ENCODE measurements at regions not wholly inside any gene's neighbourhood (a gene's known extent, or its start where the extent isn't known, plus 50 kb on each side); places are given as distances from the start of the nearest gene placed in this dataset.

DNA sequence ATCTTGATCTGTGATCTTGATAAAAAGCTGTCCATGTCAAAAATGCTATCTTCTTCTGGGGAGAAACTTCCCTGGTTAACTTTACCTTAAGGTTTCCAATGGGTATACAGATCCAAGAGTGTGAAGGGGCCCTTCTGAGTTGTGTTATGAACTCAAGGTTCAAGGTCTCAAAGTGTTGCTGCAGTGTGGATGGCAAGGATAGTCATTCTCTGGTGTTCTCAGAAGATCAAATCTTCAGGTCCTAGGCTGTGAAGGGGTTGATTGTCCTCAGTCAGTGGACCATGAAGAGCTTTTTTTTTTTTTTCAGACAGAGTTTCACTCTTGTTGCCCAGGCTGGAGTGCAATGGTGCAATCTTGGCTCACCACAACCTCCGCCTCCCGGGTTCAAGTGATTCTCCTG, 114.4 kb downstream of the SPTSSA start:
- no peak for DNase-seq

DNA sequence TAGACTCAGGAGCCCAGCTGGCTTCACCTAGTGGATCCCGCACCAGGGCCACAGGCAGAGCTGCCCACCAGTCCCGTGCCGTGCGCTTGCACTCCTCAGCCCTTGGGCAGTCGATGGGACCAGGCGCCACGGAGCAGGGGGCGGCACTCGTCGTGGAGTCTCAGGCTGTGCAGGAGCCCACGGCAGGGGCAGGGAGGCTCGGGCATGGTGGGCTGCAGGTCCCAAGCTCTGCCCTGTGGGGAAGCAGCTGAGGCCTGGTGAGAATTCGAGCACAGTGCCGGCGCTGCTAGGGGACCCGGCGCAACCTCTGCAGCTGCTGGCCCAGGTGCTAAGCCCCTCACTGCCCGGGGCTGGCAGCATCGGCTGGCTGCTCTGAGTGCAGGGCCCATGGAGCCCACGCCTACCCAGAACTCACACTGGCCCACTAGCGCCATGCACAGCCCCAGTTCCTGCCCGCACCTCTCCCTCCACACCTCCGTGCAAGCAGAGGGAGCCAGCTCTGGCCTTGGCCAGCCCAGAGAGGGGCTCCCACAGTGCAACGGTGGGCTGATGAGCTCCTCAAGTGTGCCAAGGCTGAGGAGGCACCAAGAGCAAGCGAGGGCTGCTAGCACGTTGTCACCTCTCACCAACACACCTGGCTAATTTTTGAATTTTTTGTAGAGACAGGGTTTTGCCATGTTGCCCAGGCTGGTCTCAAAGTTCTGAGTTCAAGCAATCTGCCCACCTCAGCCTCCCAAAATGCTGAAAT, 116.1 kb downstream of the SPTSSA start:
- DNase-seq = no peak

DNA sequence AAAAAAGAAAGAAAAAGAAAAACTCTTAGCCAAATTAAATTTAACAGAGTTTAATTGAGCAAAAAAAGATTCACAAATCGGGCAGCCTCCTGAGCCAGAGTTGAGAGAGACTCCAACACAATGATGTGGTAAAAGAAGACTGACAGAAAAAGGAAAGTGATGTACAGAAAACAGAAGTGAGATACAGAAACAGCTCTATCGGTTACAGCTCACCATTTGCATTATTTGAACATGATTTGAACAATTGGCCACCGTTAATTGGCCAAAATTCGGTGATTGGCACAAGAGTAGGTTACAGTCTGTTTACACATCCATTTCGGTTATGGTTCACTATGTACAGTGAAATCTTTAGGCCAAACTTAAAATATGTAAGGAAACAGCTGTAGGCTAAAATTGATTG, 117.7 kb downstream of the SPTSSA start:
- no peak for DNase-seq

DNA sequence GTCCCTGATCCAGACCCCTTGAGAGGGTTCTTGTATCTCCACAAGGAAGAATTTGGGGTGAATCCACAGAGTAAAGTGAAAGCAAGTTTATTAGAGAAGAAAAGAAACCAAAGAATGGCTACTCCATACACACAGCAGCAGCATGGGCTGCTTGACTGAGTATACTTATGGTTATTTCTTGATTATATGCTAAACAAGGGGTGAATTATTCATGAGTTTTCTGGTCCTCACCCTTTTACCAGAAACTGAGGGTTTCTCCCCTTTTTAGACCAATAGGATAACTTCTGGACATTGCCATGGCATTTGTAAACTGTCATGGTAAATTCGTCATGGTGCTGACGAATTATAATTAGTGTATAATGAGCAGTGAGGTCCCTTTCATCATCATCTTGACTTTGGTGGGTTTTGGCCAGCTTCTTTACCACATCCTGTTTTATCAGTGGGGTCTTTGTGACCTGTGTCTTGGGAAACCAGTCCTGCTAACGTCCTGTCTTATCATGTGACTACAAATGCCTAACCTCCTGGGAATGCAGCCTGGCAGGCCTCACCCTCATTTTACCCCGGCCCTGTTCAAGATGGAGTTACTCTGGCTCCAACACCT, 121.9 kb downstream of the SPTSSA start:
- DNase-seq = no peak

DNA sequence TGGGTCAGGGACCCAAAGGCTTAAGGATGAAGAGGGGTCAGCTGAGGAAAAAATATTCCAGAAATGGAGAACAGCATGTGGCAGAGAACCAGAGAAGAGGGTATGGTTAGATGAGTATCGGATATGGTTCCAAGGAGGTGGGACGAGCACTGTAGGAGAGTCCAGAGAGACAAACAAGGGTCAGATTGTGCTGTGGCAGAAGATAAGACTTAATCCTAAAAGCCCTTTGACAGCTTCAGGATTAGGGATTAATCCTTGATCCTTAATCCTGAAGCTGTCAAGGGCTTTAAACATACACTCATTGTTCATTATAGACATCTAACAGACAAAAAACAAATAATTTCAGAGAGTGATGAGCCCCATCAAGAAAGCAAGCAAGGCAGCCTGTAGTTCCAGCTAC, 124.0 kb downstream of the SPTSSA start:
- no peak for DNase-seq

DNA sequence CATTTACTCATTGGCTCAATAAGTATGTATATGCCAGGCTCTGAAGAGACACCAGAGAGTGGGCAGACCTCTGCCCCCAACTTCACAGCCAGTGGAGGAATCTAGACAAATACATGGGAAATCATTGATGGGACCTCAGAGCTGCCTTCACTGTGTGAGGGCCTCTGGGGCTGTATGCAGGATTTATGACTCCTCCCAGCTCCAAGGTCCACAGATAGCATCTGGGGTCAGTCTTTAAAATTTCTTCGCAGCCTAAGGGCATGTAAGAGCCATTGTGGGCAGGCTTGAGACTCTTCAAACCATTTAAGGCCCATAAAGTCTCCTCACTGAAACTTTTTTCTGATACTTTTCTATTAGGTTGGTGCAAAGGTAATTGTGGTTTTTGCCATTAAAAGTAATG, 125.5 kb downstream of the SPTSSA start:
- no peak for DNase-seq

DNA sequence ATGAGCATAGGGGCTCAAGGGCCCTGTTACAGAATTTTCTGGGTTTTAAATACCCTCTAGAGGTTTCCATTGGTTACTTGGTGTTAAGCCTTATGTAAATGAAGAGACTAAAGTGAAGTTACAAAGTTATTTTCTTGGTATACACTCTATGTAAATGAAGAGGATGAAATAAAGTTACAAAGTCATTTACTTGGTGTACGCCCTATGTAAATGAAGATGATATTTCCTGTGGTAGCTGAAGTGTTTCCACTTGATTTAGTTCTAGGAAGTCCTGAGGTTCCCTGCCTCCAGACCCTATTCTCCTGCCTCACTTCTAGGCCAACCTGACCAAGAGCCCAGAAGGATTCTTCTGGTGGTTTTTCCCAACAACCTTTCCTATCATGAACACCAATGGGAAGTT, 126.1 kb downstream of the SPTSSA start:
- DNase-seq = no peak

DNA sequence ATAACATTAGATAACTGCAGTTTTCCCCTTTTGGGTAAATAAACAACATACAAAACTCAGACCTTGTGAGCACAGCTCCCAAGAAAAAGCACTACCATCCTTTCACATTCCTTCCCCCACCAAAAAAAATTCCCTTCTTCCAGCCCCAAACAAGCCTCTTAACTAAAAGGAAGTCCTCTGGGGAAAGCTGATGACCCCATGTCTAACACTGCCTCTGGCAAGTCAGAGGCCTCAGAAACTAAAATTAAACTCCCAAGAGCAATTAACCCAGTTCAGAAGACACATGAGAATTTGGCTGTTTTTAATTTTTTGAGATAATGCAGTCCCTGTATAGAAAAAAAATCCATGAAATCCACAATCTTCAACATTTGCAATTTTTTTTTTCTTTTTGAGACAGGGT, 127.7 kb downstream of the SPTSSA start:
- DNase-seq = no peak

DNA sequence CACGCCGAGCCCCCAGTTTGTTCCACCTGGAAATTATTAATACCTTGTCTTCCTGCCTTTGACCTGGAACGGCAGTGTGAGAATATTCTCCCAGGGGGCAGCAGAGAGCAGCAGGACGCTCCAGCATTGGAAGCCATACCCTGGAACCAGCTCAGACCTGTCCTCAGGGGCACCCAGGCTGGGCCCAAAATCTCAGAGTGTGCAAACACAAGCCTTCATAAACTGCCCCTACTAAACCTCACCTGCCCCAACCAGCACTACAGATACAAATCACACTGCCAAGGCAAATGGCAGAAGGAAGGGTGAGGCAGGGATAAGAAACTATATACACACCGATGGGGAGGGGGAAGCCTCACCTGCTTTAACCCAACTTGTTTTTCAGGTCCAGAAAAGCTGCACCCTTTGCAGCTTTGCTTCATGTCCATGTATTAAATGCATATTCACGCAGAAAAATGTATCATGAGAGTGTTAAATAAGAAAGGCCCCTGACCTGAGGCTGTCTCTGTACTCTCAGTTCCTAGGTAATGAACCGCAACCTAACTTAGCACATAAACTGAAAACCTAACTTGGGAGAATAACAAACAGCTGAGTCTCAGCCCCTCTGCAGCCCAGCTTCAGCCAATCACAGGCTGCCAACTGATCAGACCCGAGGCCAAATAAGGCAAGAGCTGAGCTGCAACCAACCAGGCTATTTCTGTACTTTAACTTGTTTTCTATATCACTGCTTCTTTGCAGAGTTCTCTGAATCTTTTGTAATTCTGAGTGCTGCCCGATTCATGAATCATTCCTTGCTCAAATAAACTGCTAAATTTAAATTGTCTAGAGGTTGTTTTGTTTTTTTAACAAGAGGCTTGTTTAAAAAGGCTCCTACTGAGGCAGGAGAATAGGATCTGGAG, 130.1 kb downstream of the SPTSSA start:
- DNase-seq = peak; percentile 46

DNA sequence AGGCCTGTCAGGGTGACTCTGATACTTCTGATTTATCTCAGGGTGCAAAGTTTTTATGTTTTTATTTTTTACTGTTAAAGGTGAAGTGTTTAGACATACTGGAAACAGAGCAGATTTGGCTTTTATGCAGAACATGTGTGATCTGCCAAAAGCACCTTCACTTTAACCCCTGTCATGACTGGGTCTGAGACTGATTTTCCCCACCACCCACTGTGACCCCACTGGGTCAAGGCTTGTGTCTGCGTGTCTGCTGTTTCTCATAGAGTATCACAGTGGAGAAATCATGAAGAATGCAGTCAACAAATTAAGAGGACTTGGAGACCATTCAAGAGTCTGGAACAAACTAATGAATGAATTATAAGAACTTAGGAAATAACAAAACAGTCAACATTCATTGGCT, 131.2 kb downstream of the SPTSSA start:
- no peak for DNase-seq

DNA sequence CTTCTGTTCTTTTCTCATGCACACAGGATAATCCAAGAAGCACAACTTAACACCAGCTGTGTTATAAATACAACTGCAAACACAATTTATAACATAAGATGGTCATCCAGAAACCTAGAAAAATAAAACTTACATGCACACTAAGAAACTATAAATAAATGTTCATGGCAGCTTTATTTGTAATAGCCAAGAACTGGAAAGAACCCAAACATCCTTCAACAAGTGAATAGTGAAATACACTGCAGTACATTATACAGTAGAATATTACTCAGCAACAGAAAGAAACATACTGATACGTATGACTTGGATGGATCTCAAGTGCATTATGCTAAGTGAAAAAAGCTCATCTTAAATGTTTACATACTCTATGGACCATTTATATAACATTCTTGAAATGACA, 132.7 kb downstream of the SPTSSA start:
- DNase-seq = no peak

DNA sequence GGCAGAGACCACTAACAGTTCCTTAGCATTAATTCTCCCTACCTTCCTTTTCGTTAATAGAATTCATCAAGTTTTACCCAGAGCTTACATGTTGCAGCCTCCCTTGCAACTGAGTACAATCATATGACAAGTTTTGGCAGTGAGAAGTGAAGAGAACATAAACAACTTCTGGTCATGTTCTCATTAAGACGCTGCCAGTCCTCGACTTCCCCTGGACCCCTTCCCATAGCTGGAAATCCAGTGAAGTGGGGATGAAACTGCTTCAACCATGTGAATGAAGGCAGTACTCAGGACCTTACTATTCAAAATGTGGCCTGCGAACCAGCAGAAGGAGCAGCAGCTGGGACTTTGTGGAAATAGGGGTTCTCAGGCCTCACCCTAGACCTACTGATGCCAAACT, 133.9 kb downstream of the SPTSSA start:
- no peak for DNase-seq

DNA sequence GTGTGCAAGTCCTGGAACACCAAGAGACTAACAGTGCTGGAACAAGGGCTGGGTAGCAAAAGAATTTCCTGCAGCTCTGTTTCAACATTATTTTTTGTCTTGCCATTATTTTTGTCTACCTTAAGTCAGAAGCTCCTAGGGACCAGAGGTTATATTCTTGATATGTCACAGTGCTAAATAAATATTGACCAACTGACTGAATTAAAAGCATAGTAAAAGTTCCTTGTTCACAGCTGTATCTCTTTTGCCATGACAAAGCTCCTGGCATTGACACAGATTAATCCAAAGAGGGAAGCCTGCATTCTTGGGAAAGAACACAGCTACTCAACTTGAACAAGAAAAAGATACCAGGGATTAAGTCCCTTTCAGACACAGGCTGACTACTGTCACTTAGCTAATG, 136.5 kb downstream of the SPTSSA start:
- peak; percentile 6 for DNase-seq

DNA sequence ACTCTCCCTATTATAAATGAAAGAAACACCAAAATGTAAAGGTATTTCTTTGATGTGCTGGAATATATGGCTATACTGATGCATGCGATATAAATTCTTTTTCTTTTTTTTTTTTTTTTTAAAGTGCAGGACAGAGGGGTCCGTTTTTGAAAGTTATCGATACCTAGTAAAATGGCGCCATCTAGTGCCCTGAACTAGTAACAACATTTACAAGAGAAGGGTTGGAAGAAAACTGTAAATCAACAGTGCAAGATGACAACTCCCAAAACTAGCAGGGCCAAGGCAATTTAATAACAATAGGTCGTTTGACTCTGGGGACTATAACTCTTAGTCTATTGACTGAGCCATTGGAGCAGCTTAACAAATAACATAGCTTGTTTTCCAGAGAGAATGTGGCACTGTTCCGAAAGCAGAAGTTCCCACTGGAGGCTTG, 137.7 kb downstream of the SPTSSA start:
- DNase-seq = peak; percentile 12

DNA sequence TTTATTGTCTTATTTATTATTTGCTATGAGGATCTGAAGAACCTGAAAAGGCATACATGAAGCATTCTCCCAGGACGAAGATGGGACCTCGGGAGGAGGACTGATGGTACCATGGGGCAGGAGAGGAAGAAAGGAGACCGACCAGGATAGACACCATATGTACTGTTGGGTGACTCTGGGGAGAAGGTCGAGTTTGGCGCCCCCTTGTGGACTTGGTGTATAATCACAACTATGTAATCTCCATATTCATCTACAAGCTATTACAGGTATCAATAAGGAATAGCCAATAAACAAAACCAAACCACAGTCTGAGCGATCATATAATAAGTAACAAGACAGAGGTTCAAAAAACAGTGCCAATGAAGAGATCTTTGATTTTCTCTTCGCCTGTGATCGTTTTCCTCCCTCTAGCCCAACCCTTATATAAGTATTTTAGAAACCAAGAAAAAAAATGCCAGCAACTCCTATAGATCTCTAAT, 139.1 kb downstream of the SPTSSA start:
- DNase-seq = peak; percentile 9

DNA sequence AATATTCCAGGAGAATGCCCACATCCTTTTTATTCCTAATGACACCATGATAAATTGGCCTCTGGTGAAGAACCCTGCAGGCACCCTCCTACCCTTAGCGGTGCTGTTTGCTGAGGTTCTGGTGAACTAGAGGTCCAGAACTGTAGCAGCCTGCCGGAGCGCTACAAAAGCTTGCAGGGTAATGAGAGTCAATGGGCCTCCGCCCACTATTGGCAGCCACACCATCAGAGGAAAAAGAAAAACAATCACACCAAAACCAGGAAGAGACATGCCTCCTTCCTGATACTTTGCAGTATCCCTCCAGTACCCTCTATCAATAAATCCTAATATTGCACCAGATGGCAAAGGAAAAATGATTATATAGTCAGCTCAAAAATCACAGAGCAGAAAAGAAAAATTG, 142.9 kb downstream of the SPTSSA start:
- no peak for DNase-seq

DNA sequence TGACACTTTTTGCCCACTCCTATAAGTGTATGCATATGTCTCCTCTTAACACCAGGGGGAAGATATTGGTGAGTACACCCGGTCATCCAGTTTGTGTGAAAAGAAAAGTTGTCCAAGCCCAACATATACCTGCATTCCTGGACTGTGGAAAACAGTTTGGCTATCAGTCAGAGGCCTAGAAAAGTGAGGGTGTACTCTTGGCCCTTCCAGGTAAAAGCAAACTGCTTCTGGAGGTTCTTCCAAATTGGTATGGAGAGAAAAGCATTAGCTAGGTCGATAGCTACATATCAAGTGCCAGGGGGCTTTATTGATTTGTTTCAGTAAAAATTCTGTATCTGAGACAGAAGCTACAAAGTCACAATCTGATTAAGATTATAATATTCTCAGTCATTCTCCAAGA, 144.0 kb downstream of the SPTSSA start:
- DNase-seq = no peak

DNA sequence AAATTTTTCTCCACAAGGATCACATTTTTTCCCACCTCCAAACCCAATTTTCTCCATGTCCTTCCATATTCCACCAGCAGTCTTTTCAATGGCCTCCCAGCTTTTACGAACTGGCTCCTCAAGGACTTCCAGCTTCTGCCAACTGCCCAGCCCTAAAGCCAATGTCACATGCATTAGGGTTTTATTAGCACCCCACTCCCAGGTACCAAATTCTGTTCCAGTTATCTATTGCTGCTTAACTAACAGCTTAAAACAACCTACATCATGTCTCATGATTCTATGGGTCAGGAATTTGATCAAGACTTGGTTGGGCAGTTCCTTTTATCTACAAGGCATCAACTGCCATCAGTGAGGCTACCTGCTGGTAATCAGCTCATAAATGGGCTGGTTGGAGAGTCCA, 151.3 kb downstream of the SPTSSA start:
- no peak for DNase-seq

DNA sequence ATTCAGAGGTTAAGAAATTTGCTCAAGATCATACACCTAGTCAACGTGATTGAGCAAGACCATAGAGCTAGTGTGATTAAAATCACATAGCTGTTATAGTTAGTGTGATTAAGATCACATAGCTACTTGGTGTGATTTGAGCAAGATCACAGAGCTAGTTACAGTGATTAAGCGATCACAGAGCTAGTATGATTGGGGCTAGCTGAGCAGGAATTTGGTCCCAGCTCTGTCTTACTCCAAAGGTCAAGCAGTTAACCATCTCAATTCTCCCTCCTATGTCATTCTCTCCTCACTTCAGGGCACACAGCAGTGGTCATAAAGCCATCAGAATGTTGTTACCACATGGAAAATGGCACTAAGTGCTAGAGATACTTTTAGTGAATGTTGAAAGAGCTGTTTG, 158.2 kb downstream of the SPTSSA start:
- DNase-seq = no peak

DNA sequence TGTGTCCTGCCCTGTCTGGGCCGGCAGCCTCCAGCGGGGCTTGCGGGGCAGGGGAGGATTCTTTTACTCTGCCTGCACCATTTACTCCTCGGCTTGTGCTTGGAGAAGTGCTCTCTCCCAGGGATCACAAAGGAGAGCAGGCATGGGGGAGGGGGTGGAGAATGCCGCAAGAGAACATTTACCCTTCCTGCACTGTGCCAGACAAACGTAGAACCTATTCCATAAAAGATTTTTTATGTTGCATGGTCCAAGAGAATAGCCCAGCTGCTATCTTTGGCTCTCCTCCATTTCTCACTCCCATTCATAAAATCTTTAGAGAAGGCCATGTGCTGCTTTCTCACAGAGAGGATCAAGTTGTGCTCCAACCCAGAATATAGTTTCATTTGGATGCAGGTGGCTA, 159.4 kb downstream of the SPTSSA start:
- peak; percentile 58 for DNase-seq

DNA sequence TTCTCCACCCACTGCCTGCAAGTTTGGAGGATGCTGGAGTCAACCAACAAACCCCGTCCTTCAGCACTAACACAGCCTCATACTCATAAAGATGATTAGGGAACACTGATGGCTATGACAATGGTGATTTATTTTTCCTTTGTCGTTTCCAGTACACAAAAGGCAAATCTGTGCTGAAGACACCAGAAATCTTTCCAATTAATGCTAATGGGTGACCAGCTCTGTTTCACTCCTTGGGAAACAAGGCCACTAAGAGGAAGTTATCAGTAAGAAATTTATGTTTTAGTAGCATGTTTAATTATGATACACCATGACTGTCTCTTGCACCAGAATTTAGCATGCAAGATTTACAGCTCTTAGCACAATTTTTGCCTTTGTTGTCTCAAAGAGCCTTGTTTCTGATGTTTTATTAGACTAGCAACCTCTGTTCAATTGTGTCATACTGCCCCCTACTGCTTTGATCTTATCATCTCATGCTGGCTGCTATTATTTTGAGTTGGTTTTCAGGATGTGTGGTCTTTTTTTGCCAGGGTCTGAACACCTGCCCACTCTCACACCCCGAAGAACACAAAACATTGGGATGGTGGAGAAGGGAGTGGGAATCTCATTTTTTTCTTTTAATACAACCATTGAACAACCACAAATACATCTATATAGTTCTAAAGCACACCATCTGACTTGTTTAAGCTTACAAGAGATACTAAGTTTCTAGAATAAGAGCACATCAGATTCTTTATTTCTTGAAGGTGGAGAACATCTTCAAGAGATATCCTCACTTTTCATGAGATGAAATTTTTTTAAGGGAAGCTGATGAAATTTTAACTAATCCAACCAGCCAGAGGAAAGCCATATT, 160.9 kb downstream of the SPTSSA start:
- DNase-seq = peak; percentile 50

DNA sequence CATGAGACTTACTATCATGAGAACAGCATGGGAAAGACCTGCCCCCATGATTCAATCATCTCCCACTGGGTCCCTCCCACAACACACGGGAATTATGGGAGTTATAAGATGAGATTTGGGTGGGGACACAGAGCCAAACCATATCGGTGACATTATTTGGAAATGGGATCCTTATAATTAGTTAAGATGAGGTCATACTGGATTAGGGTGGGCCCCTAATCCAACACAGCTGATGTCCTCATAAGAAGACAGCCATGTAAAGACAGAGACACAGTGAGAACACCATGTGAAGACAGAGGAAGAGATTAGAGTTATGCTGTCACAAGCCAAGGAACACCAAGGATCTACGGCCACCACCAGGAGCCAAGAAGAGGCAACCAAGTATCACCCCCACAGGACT, 161.7 kb downstream of the SPTSSA start:
- DNase-seq = no peak

DNA sequence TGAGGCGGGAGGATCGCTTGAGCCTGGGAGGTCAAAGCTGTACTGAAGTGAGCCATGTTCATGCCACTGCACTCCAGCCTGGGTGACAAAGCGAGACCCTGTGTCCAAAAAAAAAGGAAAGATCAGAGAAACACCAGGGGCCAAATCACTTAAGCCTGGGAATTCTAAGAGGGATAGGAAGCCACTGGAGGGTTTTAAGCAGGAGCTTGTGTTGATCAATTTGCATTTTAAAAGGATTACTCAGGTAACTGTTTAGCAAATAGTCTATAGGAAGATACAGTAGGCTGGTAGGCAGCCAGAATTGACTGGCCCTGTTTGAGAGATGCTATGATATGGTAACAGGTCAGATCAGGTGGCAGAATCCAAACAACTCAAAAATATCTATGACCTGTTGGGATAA, 162.7 kb downstream of the SPTSSA start:
- no peak for DNase-seq

Data from DMS153 (cell line).